HepG2 (cell line): ENCODE measurements at regions not wholly inside any gene's neighbourhood (a gene's known extent, or its start where the extent isn't known, plus 50 kb on each side); places are given as distances from the start of the nearest gene placed in this dataset.

Experiments
- ATAC-seq: fragments of 200-7000 bp; cut with Tn5 transposase; 3 replicates; pipeline ENCODE4 v1.9.1; 2020; ENCODE audit warnings: mild to moderate bottlenecking, moderate library complexity
- BruUV-seq: library from RNA; stranded (reverse); fragments of 400-500 nt; replicated peaks from 2 replicates; lab custom pipeline; 2021; lab: Mats Ljungman, UMichigan
- CTCF ChIA-PET: fragments of 300-600 bp; formaldehyde crosslinking; extraction: SDS; loops from one replicate; lab custom pipeline; 2021; ENCODE audit warnings: low total read pairs, inconsistent platforms, low intra/inter-chr PET ratio; lab: Yijun Ruan, JAX
- POLR2A ChIA-PET: fragments of 350-600 bp; sonication (Branson Sonifier 250); formaldehyde crosslinking; loops from one replicate; lab custom pipeline; 2020; ENCODE audit warnings: antibody characterized with exemption, inconsistent platforms; lab: Yijun Ruan, JAX
- DNase-seq: peaks from one replicate; pipeline ENCODE4 v3.0.0-alpha.2; 2015; ENCODE audit warnings: low spot score
- FAIRE-seq: peaks from 3 replicates; lab custom pipeline; 2011; peaks lifted over from hg19 to GRCh38; lab: Jason Lieb, UNC
- H2AFZ ChIP-seq: one replicate; pipeline ENCODE4 v1.6.1; 2011; ENCODE audit warnings: low read length, inconsistent platforms
- H3K27ac ChIP-seq: fragments of 300-600 bp; 3 replicates; pipeline ENCODE4 v1.8.0; 2011; ENCODE audit warnings: mixed run types, mild to moderate bottlenecking, mixed read lengths, low read length, inconsistent platforms; ENCODE audit not compliant: insufficient read depth; ENCODE audit errors: extremely low read length
- H3K27me3 ChIP-seq, 2 experiments: fragments of 200-600 bp in 1 of 2; 2 replicates in 1 of 2; 3 replicates in 1 of 2; pipeline versions ENCODE4 v1.6.0 to v1.8.0; 2011; ENCODE audit warnings: low read length in 2 of 2, mild to moderate bottlenecking in 2 of 2, moderate library complexity in 2 of 2, inconsistent platforms in 1 of 2; ENCODE audit not compliant: insufficient read depth in 2 of 2, control insufficient read depth in 1 of 2
- H3K36me3 ChIP-seq, 2 experiments: fragments of 200-600 bp in 1 of 2; replicated peaks in 1 of 2; 2 replicates in 1 of 2; 3 replicates in 1 of 2; pipeline versions ENCODE4 v1.5.1 to v1.8.0; 2011; ENCODE audit warnings: low read length in 2 of 2, inconsistent platforms in 1 of 2; ENCODE audit not compliant: insufficient read depth in 2 of 2, control insufficient read depth in 1 of 2
- H3K4me1 ChIP-seq: 2 replicates; pipeline ENCODE4 v1.5.1; 2012; ENCODE audit warnings: low read length, inconsistent platforms; ENCODE audit not compliant: insufficient read depth
- H3K4me2 ChIP-seq: 2 replicates; pipeline ENCODE4 v1.6.0; 2011; ENCODE audit warnings: low read depth, low read length, inconsistent platforms
- H3K4me3 ChIP-seq, 3 experiments: fragments of 200-600 bp in 1 of 3; sonication (generic), shearing (Covaris generic) in 1 of 3; replicated peaks in 1 of 3; 2 replicates each; pipeline ENCODE4 v1.5.1; 2011 to 2016; ENCODE audit warnings: low read length in 3 of 3, inconsistent platforms in 2 of 3, low read depth in 2 of 3, mild to moderate bottlenecking in 2 of 3, control low read depth in 1 of 3, mixed read lengths in 1 of 3; ENCODE audit not compliant: insufficient read depth in 1 of 3
- H3K79me2 ChIP-seq: one replicate; pipeline ENCODE4 v1.6.1; 2011; ENCODE audit warnings: low read length, inconsistent platforms; ENCODE audit not compliant: insufficient read depth
- H3K9ac ChIP-seq: 2 replicates; pipeline ENCODE4 v1.6.0; 2011; ENCODE audit warnings: mild to moderate bottlenecking, low read depth, low read length, inconsistent platforms; ENCODE audit not compliant: insufficient read depth
- H3K9me3 ChIP-seq: 2 replicates; pipeline ENCODE4 v1.5.1; 2012; ENCODE audit warnings: mild to moderate bottlenecking, low read length
- H4K20me1 ChIP-seq: 2 replicates; pipeline ENCODE4 v1.6.0; 2011; ENCODE audit warnings: inconsistent platforms, mild to moderate bottlenecking, low read length, moderate library complexity; ENCODE audit not compliant: insufficient read depth
- AKNA ChIP-seq: sonication (generic); formaldehyde crosslinking; IDR thresholded peaks from 2 replicates; pipeline ENCODE4 v1.4.0; 2020; ENCODE audit warnings: missing genetic modification reagents, borderline replicate concordance
- DRAP1 ChIP-seq: IDR thresholded peaks from 2 replicates; pipeline ENCODE4 v1.6.1; 2016; ENCODE audit warnings: missing genetic modification reagents, missing compliant biosample characterization
- SMAD9 ChIP-seq: sonication (generic); formaldehyde crosslinking; IDR thresholded peaks from 2 replicates; pipeline ENCODE4 v1.5.1; 2020; ENCODE audit warnings: mild to moderate bottlenecking, missing genetic modification reagents
- SP140L ChIP-seq: sonication (generic); formaldehyde crosslinking; IDR thresholded peaks from 2 replicates; pipeline ENCODE4 v1.4.0; 2020; ENCODE audit warnings: missing genetic modification reagents, borderline replicate concordance
- ZFP62 ChIP-seq: sonication (generic); formaldehyde crosslinking; IDR thresholded peaks from 2 replicates; pipeline ENCODE4 v1.4.0; 2020; ENCODE audit warnings: missing genetic modification reagents
- ZMAT5 ChIP-seq: sonication (generic); formaldehyde crosslinking; IDR thresholded peaks from 2 replicates; pipeline ENCODE4 v1.5.0; 2020; ENCODE audit warnings: mild to moderate bottlenecking, low read depth, missing genetic modification reagents, borderline replicate concordance
- ZNF34 ChIP-seq: sonication (generic); formaldehyde crosslinking; IDR thresholded peaks from 2 replicates; pipeline ENCODE4 v1.4.0; 2020; ENCODE audit warnings: mild to moderate bottlenecking, missing genetic modification reagents, borderline replicate concordance
- ZNF567 ChIP-seq: sonication (generic); formaldehyde crosslinking; IDR thresholded peaks from 2 replicates; pipeline ENCODE4 v1.8.1; 2023; ENCODE audit warnings: mild to moderate bottlenecking, missing genetic modification reagents, borderline replicate concordance
- ZNF792 ChIP-seq: IDR thresholded peaks from 2 replicates; pipeline ENCODE4 v1.6.1; 2016
- in situ Hi-C: cut with HindIII; loops from 2 replicates; pipeline ENCODE4 v1.10.0; 2017; ENCODE audit warnings: low pct_unique_long_range_greater_than_20kb; ENCODE audit not compliant: extremely low pct_ligation_motif_present
- intact Hi-C: fragments of 100-400 bp; cut with micrococcal nuclease; formaldehyde crosslinking; loops from one replicate; pipeline ENCODE4 v1.10.0; 2022; ENCODE audit not compliant: unreplicated experiment

- no peak for TF ChIP-seq ZFP62 (CRISPR knock-in tag)
These were observed 1406.0 kb downstream of the RPA4 start (continued) for GRCh38 chrX:98289726-98290125.

GRCh38 chrX:98294310-98294709 lies 1410.6 kb downstream of the RPA4 start:
- Histone ChIP-seq H4K20me1 (no peaks in the 10 kb centered on the region), H3K27me3 (no peaks in the 10 kb centered on the region), H3K4me3 (no peak overlapping the region), H3K9me3 (no peaks in the 10 kb centered on the region), H3K4me2 (no peak overlapping the region), H3K36me3 (no peaks in the 10 kb centered on the region), H2AFZ (no peak overlapping the region), H3K9ac (no peak overlapping the region), H3K4me1 (no peaks in the 10 kb centered on the region), H3K27ac (no peak overlapping the region), H3K79me2 (no peaks in the 10 kb centered on the region)
- BruUV-seq = no TSS peak
- DNase-seq (no peak), FAIRE-seq (no peak), ATAC-seq (no peak)
- ChIA-PET CTCF (no interaction called here), POLR2A (no interaction called here)
- TF ChIP-seq ZNF567 (CRISPR knock-in tag) = no peak
- no peak for TF ChIP-seq AKNA
- no peak for TF ChIP-seq DRAP1 (CRISPR knock-in tag)
- TF ChIP-seq ZMAT5 (CRISPR knock-in tag) = no peak
- TF ChIP-seq ZNF34 = no peak
- no peak for TF ChIP-seq SMAD9
- TF ChIP-seq ZNF792 (CRISPR knock-in tag) = no peak
- no peak for TF ChIP-seq SP140L
- in situ Hi-C loops = no loop called here
- intact Hi-C loops = no loop called here
